ENCODE measurements at regions not wholly inside any gene's neighbourhood (a gene's known extent, or its start where the extent isn't known, plus 50 kb on each side); places are given as distances from the start of the nearest gene placed in this dataset.

DNA sequence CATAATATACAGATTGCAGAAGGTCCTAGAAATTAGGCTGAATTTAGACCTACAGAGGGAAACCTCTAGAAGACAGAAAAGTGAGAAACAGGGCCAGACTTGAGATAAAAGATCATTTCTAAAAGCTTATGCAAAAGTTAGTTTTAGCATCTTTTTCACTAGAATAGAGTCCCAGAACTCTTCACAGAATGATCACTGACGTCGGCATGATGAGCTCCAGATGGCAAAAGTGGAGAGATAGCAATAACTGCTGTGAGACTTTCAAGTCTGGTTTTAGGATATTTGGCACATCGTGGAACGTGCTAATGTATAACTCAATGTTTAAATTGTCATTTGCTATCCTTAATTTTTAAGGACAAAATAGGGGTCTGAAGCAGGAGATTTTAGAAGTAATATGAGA, 1050.7 kb upstream of the CELF4 start:
- no peaks in the 10 kb centered on the region for H3K27me3 ChIP-seq (replicated peaks in 1 of 4; ENCODE audit: control insufficient read depth in 3 of 4, extremely low read depth in 1 of 4, insufficient read depth in 3 of 4, low read length in 3 of 4)
- ChIA-PET POLR2A (ENCODE audit: partially characterized antibody) (no interaction called here), CTCF (ENCODE audit: partially characterized antibody) (interaction anchor here (1.0 kb wide), 1 partner anchor 10 kb away, joined by 4 read pairs; no protein-coding TSS in a partner anchor)
- no peak overlapping the region for H3K4me2 ChIP-seq (ENCODE audit: insufficient read depth in 1 of 2, low read depth in 2 of 2, low read length in 2 of 2)
- H4K8ac ChIP-seq (ENCODE audit: extremely low read depth, insufficient read depth, low read length): no peak overlapping the region
- H3K4ac ChIP-seq (replicated peaks; ENCODE audit: insufficient read length, low read depth, low read length): no peak overlapping the region
- no peak overlapping the region for H3K56ac ChIP-seq (replicated peaks; ENCODE audit: insufficient read length, low read depth, low read length)
- H3K18ac ChIP-seq (ENCODE audit: extremely low read depth, low read length): no peak overlapping the region
- no peak overlapping the region for H3K14ac ChIP-seq (ENCODE audit: insufficient read length)
- H3K23me2 ChIP-seq (ENCODE audit: low read depth, low read length): no peaks in the 10 kb centered on the region
- H3K79me1 ChIP-seq (ENCODE audit: low read depth, low read length): no peaks in the 10 kb centered on the region
- WGBS, 2 experiments (ENCODE audit: extremely low coverage in 1 of 2, insufficient coverage in 1 of 2, insufficient read length in 1 of 2, insufficient replicate concordance in 2 of 2, low coverage in 1 of 2, low lambda C conversion rate in 2 of 2, missing lambda C conversion rate in 1 of 2): 94% methylated on average over 4 of the region's 4 CpGs; no CpG with 5 or more reads in 1 of the 2 experiments
- TF ChIP-seq EGR1 (IDR thresholded peaks at IDR 0.05; ENCODE audit: borderline replicate concordance, low read depth, low read length): no peak
- TF ChIP-seq EZH2 (IDR thresholded peaks at IDR 0.05; ENCODE audit: low read depth, low read length, severe bottlenecking): no peak
- no peak for TF ChIP-seq SIRT6 (IDR thresholded peaks at IDR 0.05; ENCODE audit: low read length)
- no peak for TF ChIP-seq SUZ12 (IDR thresholded peaks at IDR 0.05; ENCODE audit: low read length)
- TF ChIP-seq NANOG (IDR thresholded peaks at IDR 0.05; ENCODE audit: insufficient read depth, low read depth, low read length, poor library complexity, severe bottlenecking): no peak
- TF ChIP-seq KDM5A (IDR thresholded peaks at IDR 0.05; ENCODE audit: low read length): no peak
- TF ChIP-seq HDAC6 (IDR thresholded peaks at IDR 0.05; ENCODE audit: low read depth, low read length): no peak
- TF ChIP-seq POU5F1 (IDR thresholded peaks at IDR 0.05; ENCODE audit: low read depth, low read length): no peak
- no peak for TF ChIP-seq NRF1 (IDR thresholded peaks at IDR 0.05; ENCODE audit: low read depth, low read length)
- no peak overlapping the region for H3K9ac ChIP-seq (replicated peaks in 1 of 4; ENCODE audit: extremely low read depth in 1 of 4, low read depth in 3 of 4, low read length in 3 of 4)
- no peaks in the 10 kb centered on the region for H4K20me1 ChIP-seq (replicated peaks in 1 of 2; ENCODE audit: control insufficient read depth in 1 of 2, insufficient read depth in 2 of 2, low read length in 2 of 2)
- FAIRE-seq (no peak), DNase-seq (ENCODE audit: low read depth in 1 of 2, low spot score in 2 of 2) (no peak)
- no peak overlapping the region for H2BK20ac ChIP-seq (ENCODE audit: low read length)
- H2AFZ ChIP-seq (ENCODE audit: low read length): no peak overlapping the region
- H4K91ac ChIP-seq (replicated peaks; ENCODE audit: insufficient read length, low read length): no peak overlapping the region
- no peaks in the 10 kb centered on the region for H3K4me1 ChIP-seq (replicated peaks in 1 of 4; ENCODE audit: control insufficient read depth in 3 of 4, insufficient read depth in 4 of 4, low read length in 3 of 4)
- no peak overlapping the region for H2BK12ac ChIP-seq (ENCODE audit: low read depth, low read length)
- H3K36me3 ChIP-seq (ENCODE audit: control insufficient read depth in 2 of 4, insufficient read depth in 4 of 4, low read length in 3 of 4): no peaks in the 10 kb centered on the region
- no peak overlapping the region for H2AK5ac ChIP-seq (ENCODE audit: low read depth, low read length)
- no peak overlapping the region for H4K5ac ChIP-seq (ENCODE audit: insufficient read length, low read depth, low read length)
- no peak overlapping the region for H3K23ac ChIP-seq (ENCODE audit: insufficient read length)
- no peak overlapping the region for H2BK120ac ChIP-seq (replicated peaks; ENCODE audit: low read depth, low read length)
- H3K9me3 ChIP-seq (ENCODE audit: insufficient read depth in 2 of 2, low read depth in 1 of 2, low read length in 1 of 2): no peaks in the 10 kb centered on the region
- no peak overlapping the region for H3K27ac ChIP-seq (ENCODE audit: low read depth, low read length)
- H2BK15ac ChIP-seq (ENCODE audit: low read length): no peak overlapping the region
- no peaks in the 10 kb centered on the region for H3K79me2 ChIP-seq (ENCODE audit: control insufficient read depth in 1 of 2, insufficient read depth in 2 of 2, low read length in 2 of 2)
- H2BK5ac ChIP-seq (ENCODE audit: low read depth, low read length): no peak overlapping the region
- H3K4me3 ChIP-seq (ENCODE audit: extremely low read depth in 1 of 4, insufficient read depth in 2 of 4, low read depth in 3 of 4, low read length in 4 of 4): no peak overlapping the region

All from H1 (cell line).